ENCODE measurements at regions not wholly inside any gene's neighbourhood (a gene's known extent, or its start where the extent isn't known, plus 50 kb on each side); places are given as distances from the start of the nearest gene placed in this dataset.
"Not testable (repeated sequence)": the region's sequence is repeated elsewhere in the genome, so short reads cannot be mapped to it uniquely, and the experiment has no call there.

- CTCF ChIA-PET, result no interaction called here
- POLR2A ChIA-PET, result no interaction called here
- H3K36me3 Mint-ChIP-seq (ENCODE audit: low read depth), result no peaks in the 10 kb centered on the region
- no peak overlapping the region for H3K4me3 Mint-ChIP-seq
- H3K4me1 Mint-ChIP-seq, result no peaks in the 10 kb centered on the region
- no peaks in the 10 kb centered on the region for H3K27me3 Mint-ChIP-seq
- DNase-seq, result no peak
- peaks cover 3% of the 10 kb centered on the region for H3K9me3 Mint-ChIP-seq
- no peak overlapping the region for H3K27ac Mint-ChIP-seq
Observed at GRCh38 chr18:30870466-30870865, 172.1 kb downstream of the DSC3 start.

GRCh38 chr18:30862900-30863299 lies 179.6 kb downstream of the DSC3 start:
- no peak for DNase-seq
- no peaks in the 10 kb centered on the region for H3K9me3 Mint-ChIP-seq
- H3K27me3 Mint-ChIP-seq, result no peaks in the 10 kb centered on the region
- no peaks in the 10 kb centered on the region for H3K4me1 Mint-ChIP-seq
- ChIA-PET CTCF (no interaction called here), POLR2A (no interaction called here)
- no peak overlapping the region for H3K4me3 Mint-ChIP-seq
- H3K27ac Mint-ChIP-seq, result no peak overlapping the region
- no peaks in the 10 kb centered on the region for H3K36me3 Mint-ChIP-seq (ENCODE audit: low read depth)

GRCh38 chr18:30860741-30861140 lies 181.8 kb downstream of the DSC3 start:
- no peaks in the 10 kb centered on the region for H3K36me3 Mint-ChIP-seq (ENCODE audit: low read depth)
- H3K27me3 Mint-ChIP-seq, result no peaks in the 10 kb centered on the region
- H3K4me3 Mint-ChIP-seq, result no peak overlapping the region
- no peak for DNase-seq
- ChIA-PET CTCF (no interaction called here), POLR2A (no interaction called here)
- no peak overlapping the region for H3K27ac Mint-ChIP-seq
- no peaks in the 10 kb centered on the region for H3K9me3 Mint-ChIP-seq
- H3K4me1 Mint-ChIP-seq, result no peaks in the 10 kb centered on the region

GRCh38 chr18:30859036-30859435 lies 183.5 kb downstream of the DSC3 start:
- Mint-ChIP-seq H3K36me3 (ENCODE audit: low read depth) (no peaks in the 10 kb centered on the region), H3K27ac (no peak overlapping the region), H3K4me1 (no peaks in the 10 kb centered on the region), H3K4me3 (no peak overlapping the region), H3K9me3 (no peaks in the 10 kb centered on the region), H3K27me3 (no peaks in the 10 kb centered on the region)
- ChIA-PET POLR2A (no interaction called here), CTCF (no interaction called here)
- DNase-seq, result no peak

DNA sequence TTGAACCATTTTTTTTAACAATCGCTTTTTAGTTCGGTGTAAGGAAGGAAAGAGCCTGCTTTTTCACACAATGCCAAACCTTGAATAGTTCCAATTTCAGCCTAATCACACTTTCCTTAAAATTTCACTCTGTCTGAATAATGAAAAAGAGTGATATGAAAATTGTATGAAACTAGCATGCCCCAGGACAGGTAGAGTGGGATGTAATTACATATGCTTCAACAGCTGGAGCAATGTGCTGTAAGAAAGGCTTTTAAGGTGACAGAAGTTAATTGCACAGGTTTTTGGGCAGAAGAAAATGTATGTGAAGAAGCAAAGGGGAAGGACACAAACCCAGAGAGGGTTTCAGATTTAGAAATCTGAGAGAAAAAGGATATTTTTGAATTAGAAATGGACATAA lies 184.0 kb downstream of the DSC3 start:
- no peaks in the 10 kb centered on the region for H3K9me3 Mint-ChIP-seq
- no peak for DNase-seq
- ChIA-PET POLR2A (no interaction called here), CTCF (no interaction called here)
- H3K36me3 Mint-ChIP-seq (ENCODE audit: low read depth), result no peaks in the 10 kb centered on the region
- no peaks in the 10 kb centered on the region for H3K4me1 Mint-ChIP-seq
- no peaks in the 10 kb centered on the region for H3K27me3 Mint-ChIP-seq
- no peak overlapping the region for H3K4me3 Mint-ChIP-seq
- no peak overlapping the region for H3K27ac Mint-ChIP-seq

DNA sequence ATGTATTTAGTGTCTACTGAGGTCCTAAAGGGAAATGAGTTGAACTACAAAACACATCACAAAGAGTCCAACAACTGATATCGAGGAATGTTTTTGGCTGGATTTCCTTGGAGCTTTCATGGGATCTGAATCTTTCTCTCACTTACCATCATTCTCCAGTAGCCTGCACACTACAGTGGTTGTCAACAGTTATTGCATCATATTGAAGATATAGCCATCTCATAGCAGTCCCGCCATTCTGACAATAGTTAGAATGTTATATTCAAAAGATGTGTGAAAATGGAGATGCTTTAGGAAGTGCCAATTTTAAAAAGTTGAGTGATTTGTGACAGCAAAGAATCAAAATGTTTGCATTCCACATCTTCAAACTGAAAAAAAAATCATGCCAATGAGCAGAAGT lies 186.8 kb downstream of the DSC3 start:
- no peak overlapping the region for H3K27ac Mint-ChIP-seq
- no peak for DNase-seq
- no peaks in the 10 kb centered on the region for H3K27me3 Mint-ChIP-seq
- H3K9me3 Mint-ChIP-seq, result no peaks in the 10 kb centered on the region
- ChIA-PET POLR2A (no interaction called here), CTCF (no interaction called here)
- no peaks in the 10 kb centered on the region for H3K36me3 Mint-ChIP-seq (ENCODE audit: low read depth)
- H3K4me1 Mint-ChIP-seq, result no peaks in the 10 kb centered on the region
- no peak overlapping the region for H3K4me3 Mint-ChIP-seq

DNA sequence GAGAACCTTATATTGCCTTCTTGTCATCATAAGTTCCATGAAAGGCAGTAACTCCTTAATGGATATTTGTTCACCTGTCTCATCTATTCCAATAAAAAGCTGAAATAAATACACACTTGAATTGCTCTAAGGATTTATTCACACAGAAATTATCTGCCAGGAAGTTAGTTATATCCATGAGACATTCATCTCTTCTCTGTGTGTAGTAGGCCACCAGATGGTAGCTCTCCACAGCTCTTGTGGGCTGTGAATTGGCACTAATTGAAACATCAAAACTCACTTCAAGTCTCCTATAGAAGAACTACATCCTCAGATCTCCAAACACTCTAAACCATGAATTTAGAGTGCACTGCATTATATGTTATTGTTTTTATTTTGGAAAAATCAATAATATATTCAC lies 189.6 kb downstream of the DSC3 start:
- DNase-seq, result no peak
- CTCF ChIA-PET, result no interaction called here
- Mint-ChIP-seq H3K4me3 (no peak overlapping the region), H3K4me1 (no peaks in the 10 kb centered on the region), H3K9me3 (peaks cover 3% of the 10 kb centered on the region), H3K36me3 (ENCODE audit: low read depth) (no peaks in the 10 kb centered on the region), H3K27me3 (no peaks in the 10 kb centered on the region), H3K27ac (no peak overlapping the region)
- POLR2A ChIA-PET, result no interaction called here

- DNase-seq, result no peak
- CTCF ChIA-PET, result no interaction called here
- Mint-ChIP-seq H3K36me3 (ENCODE audit: low read depth) (no peaks in the 10 kb centered on the region), H3K9me3 (peaks cover 3% of the 10 kb centered on the region), H3K4me3 (no peak overlapping the region), H3K27me3 (no peaks in the 10 kb centered on the region), H3K27ac (no peak overlapping the region), H3K4me1 (no peaks in the 10 kb centered on the region)
- POLR2A ChIA-PET, result no interaction called here
Observed at GRCh38 chr18:30852541-30852940, 190.0 kb downstream of the DSC3 start.

- CTCF ChIA-PET; POLR2A ChIA-PET; H3K36me3 Mint-ChIP-seq (ENCODE audit: low read depth); DNase-seq; H3K27me3 Mint-ChIP-seq; H3K4me3 Mint-ChIP-seq; H3K4me1 Mint-ChIP-seq; H3K9me3 Mint-ChIP-seq; H3K27ac Mint-ChIP-seq: not testable (repeated sequence)
Observed at GRCh38 chr18:30839056-30839561, 203.4 kb downstream of the DSC3 start.

GRCh38 chr18:30828700-30829099 lies 213.8 kb downstream of the DSC3 start:
- no peaks in the 10 kb centered on the region for H3K36me3 Mint-ChIP-seq (ENCODE audit: low read depth)
- DNase-seq, result no peak
- no peaks in the 10 kb centered on the region for H3K9me3 Mint-ChIP-seq
- H3K4me1 Mint-ChIP-seq, result no peaks in the 10 kb centered on the region
- ChIA-PET POLR2A (no interaction called here), CTCF (no interaction called here)
- H3K27me3 Mint-ChIP-seq, result no peaks in the 10 kb centered on the region
- no peak overlapping the region for H3K4me3 Mint-ChIP-seq
- no peak overlapping the region for H3K27ac Mint-ChIP-seq

DNA sequence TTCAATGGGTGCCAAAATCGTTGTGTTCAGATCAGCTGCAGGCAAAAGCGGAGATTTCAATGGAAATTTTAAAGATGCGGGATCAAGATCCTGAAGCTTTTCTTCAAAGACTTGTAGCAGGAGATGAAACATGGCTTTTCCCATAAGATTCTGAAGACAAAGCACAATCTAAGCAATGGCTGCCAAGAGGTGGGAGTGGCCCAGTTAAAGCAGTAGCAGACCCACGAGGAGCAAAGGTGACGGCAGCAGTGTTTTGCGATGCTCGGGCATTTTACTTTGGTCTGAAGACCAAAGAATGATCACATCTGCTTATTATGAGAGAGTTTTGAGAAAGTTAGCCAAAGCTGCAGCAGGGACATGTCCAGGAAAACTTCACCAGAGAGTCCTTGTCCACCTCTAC lies 222.9 kb downstream of the DSC3 start:
- POLR2A ChIA-PET, result no interaction called here
- no peak for DNase-seq
- no peaks in the 10 kb centered on the region for H3K4me1 Mint-ChIP-seq
- no peak overlapping the region for H3K4me3 Mint-ChIP-seq
- CTCF ChIA-PET, result no interaction called here
- H3K27me3 Mint-ChIP-seq, result no peaks in the 10 kb centered on the region
- H3K27ac Mint-ChIP-seq, result no peak overlapping the region
- H3K9me3 Mint-ChIP-seq, result peaks cover 7% of the 10 kb centered on the region
- no peaks in the 10 kb centered on the region for H3K36me3 Mint-ChIP-seq (ENCODE audit: low read depth)

GRCh38 chr18:30814446-30814845 lies 228.1 kb downstream of the DSC3 start:
- Mint-ChIP-seq H3K36me3 (ENCODE audit: low read depth) (no peaks in the 10 kb centered on the region), H3K9me3 (peaks cover 7% of the 10 kb centered on the region), H3K4me1 (no peaks in the 10 kb centered on the region), H3K4me3 (no peak overlapping the region), H3K27ac (no peak overlapping the region), H3K27me3 (no peaks in the 10 kb centered on the region)
- ChIA-PET POLR2A (no interaction called here), CTCF (no interaction called here)
- DNase-seq, result no peak

- POLR2A ChIA-PET, result no interaction called here
- H3K9me3 Mint-ChIP-seq, result peaks cover 4% of the 10 kb centered on the region
- H3K27ac Mint-ChIP-seq, result no peak overlapping the region
Observed at GRCh38 chr18:30811580-30811979, 231.0 kb downstream of the DSC3 start.

DNA sequence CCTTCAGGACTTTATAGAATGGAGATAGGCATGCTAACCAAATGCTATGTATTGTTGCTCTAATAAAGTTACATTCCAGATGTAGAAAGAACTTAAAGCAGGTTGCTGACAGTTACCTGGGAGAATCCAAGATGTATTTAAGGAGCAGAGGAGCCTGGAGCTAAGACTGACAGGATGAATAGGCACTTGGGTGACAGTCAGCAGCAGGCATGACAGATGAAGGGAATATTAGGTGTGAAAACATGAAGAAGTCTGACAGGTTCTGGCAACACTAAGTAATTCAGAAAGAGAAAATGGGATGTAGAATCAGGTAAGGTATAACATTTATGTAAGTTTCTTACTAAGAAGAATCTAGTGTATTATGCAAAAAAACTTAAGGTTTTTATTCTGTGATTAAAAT lies 232.0 kb downstream of the DSC3 start:
- Mint-ChIP-seq H3K27ac (no peak overlapping the region), H3K36me3 (ENCODE audit: low read depth) (no peaks in the 10 kb centered on the region), H3K4me1 (no peaks in the 10 kb centered on the region), H3K27me3 (no peaks in the 10 kb centered on the region), H3K9me3 (peaks cover 4% of the 10 kb centered on the region), H3K4me3 (no peak overlapping the region)
- POLR2A ChIA-PET, result no interaction called here
- CTCF ChIA-PET, result no interaction called here
- no peak for DNase-seq

More at GRCh38 chr18:30811580-30811979, 231.0 kb downstream of the DSC3 start:
- Mint-ChIP-seq H3K4me3 (no peak overlapping the region), H3K27me3 (no peaks in the 10 kb centered on the region), H3K36me3 (ENCODE audit: low read depth) (no peaks in the 10 kb centered on the region), H3K4me1 (no peaks in the 10 kb centered on the region)
- DNase-seq, result no peak
- CTCF ChIA-PET, result no interaction called here

GRCh38 chr18:30806823-30807222 lies 235.7 kb downstream of the DSC3 start:
- ChIA-PET CTCF (no interaction called here), POLR2A (no interaction called here)
- DNase-seq, result no peak
- H3K4me1 Mint-ChIP-seq, result no peaks in the 10 kb centered on the region
- no peaks in the 10 kb centered on the region for H3K36me3 Mint-ChIP-seq (ENCODE audit: low read depth)
- no peak overlapping the region for H3K27ac Mint-ChIP-seq
- no peaks in the 10 kb centered on the region for H3K27me3 Mint-ChIP-seq
- no peak overlapping the region for H3K4me3 Mint-ChIP-seq
- H3K9me3 Mint-ChIP-seq, result peaks cover 3% of the 10 kb centered on the region

All from activated CD4-positive, alpha-beta T cell treated with anti-CD3 and anti-CD28 coated beads, Interleukin-2, amount 10 ng/mL, durations not matched to agents 7 days and 5 days (primary cell).